Activated T-cell treated with anti-CD3 and anti-CD28 coated beads, Interleukin-2, amount 50 U/mL, for 72 hours (primary cell): ENCODE measurements at regions not wholly inside any gene's neighbourhood (a gene's known extent, or its start where the extent isn't known, plus 50 kb on each side); places are given as distances from the start of the nearest gene placed in this dataset.

Source experiments
- ATAC-seq, 2 donors: fragments of 150-1000 bp; cut with Tn5 transposase; replicated peaks in 1 of 2; 2 replicates each; pipeline ENCODE4 v1.10.0; 2021; ENCODE audit warnings: moderate library complexity in 2 of 2, mild to moderate bottlenecking in 1 of 2
- DNase-seq, 2 donors: peaks; one replicate each; pipeline ENCODE4 v3.0.0; 2021 to 2022; ENCODE audit warnings: mixed read lengths in 1 of 2
- H3K27ac Mint-ChIP-seq: one replicate; pipeline ENCODE4 v1.8.0; 2022; ENCODE audit warnings: mild to moderate bottlenecking, moderate library complexity, mixed read lengths
- H3K27me3 Mint-ChIP-seq: one replicate; pipeline ENCODE4 v1.8.0; 2022; ENCODE audit warnings: low read depth, mixed read lengths
- H3K36me3 Mint-ChIP-seq, 2 donors: one replicate each; pipeline ENCODE4 v1.8.0; 2022; ENCODE audit warnings: mixed read lengths in 2 of 2, mild to moderate bottlenecking in 1 of 2; ENCODE audit not compliant: insufficient read depth in 2 of 2
- H3K4me1 Mint-ChIP-seq: one replicate; pipeline ENCODE4 v1.8.0; 2022; ENCODE audit warnings: low read depth, mixed read lengths
- H3K4me3 Mint-ChIP-seq, 2 donors: one replicate each; pipeline ENCODE4 v1.8.0; 2022; ENCODE audit warnings: mild to moderate bottlenecking in 2 of 2, mixed read lengths in 2 of 2, moderate library complexity in 2 of 2
- H3K9me3 Mint-ChIP-seq, 2 donors: one replicate each; pipeline ENCODE4 v1.8.0; 2022; ENCODE audit warnings: mixed read lengths in 2 of 2

GRCh38 chr2:216808805-216809425 is 50.9 kb downstream of the TNP1 start:
- Mint-ChIP-seq H3K9me3 (no peaks in the 10 kb centered on the region), H3K4me1 (no peaks in the 10 kb centered on the region), H3K4me3 (no peak overlapping the region), H3K36me3 (no peaks in the 10 kb centered on the region), H3K27me3 (no peaks in the 10 kb centered on the region), H3K27ac (no peak overlapping the region)
- DNase-seq (no peak), ATAC-seq (no peak)

GRCh38 chr2:216807857-216808272 is 52.0 kb downstream of the TNP1 start:
- no peaks in the 10 kb centered on the region for H3K27me3 Mint-ChIP-seq
- H3K36me3 Mint-ChIP-seq, result no peaks in the 10 kb centered on the region
- no peak for ATAC-seq
- H3K4me1 Mint-ChIP-seq, result no peaks in the 10 kb centered on the region
- no peaks in the 10 kb centered on the region for H3K9me3 Mint-ChIP-seq
- no peak for DNase-seq
- H3K4me3 Mint-ChIP-seq, result no peak overlapping the region
- no peak overlapping the region for H3K27ac Mint-ChIP-seq

- ATAC-seq (no peak), DNase-seq (no peak)
- no peaks in the 10 kb centered on the region for H3K27me3 Mint-ChIP-seq
- no peaks in the 10 kb centered on the region for H3K4me1 Mint-ChIP-seq
- no peak overlapping the region for H3K27ac Mint-ChIP-seq
- H3K36me3 Mint-ChIP-seq, result no peaks in the 10 kb centered on the region
- H3K9me3 Mint-ChIP-seq, result no peaks in the 10 kb centered on the region
- no peak overlapping the region for H3K4me3 Mint-ChIP-seq
Measured at GRCh38 chr2:216804357-216805350, 55.2 kb downstream of the TNP1 start.

GRCh38 chr2:216803791-216804190 is 56.1 kb downstream of the TNP1 start:
- Mint-ChIP-seq H3K27ac (no peak overlapping the region), H3K9me3 (no peaks in the 10 kb centered on the region), H3K27me3 (no peaks in the 10 kb centered on the region), H3K36me3 (no peaks in the 10 kb centered on the region), H3K4me3 (no peak overlapping the region), H3K4me1 (no peaks in the 10 kb centered on the region)
- no peak for ATAC-seq
- DNase-seq, result no peak

- Mint-ChIP-seq H3K4me1 (no peaks in the 10 kb centered on the region), H3K27me3 (no peaks in the 10 kb centered on the region), H3K9me3 (no peaks in the 10 kb centered on the region), H3K27ac (no peak overlapping the region), H3K4me3 (no peak overlapping the region), H3K36me3 (no peaks in the 10 kb centered on the region)
- no peak for ATAC-seq
- no peak for DNase-seq
Measured at GRCh38 chr2:216802516-216803215, 57.2 kb downstream of the TNP1 start.

GRCh38 chr2:216800836-216801235 is 59.0 kb downstream of the TNP1 start:
- DNase-seq (no peak), ATAC-seq (no peak)
- Mint-ChIP-seq H3K4me1 (no peaks in the 10 kb centered on the region), H3K27me3 (no peaks in the 10 kb centered on the region), H3K4me3 (no peak overlapping the region), H3K27ac (no peak overlapping the region), H3K9me3 (no peaks in the 10 kb centered on the region), H3K36me3 (no peaks in the 10 kb centered on the region)

GRCh38 chr2:216799873-216800431 is 59.9 kb downstream of the TNP1 start:
- Mint-ChIP-seq H3K27me3 (no peaks in the 10 kb centered on the region), H3K4me3 (no peak overlapping the region), H3K9me3 (no peaks in the 10 kb centered on the region), H3K27ac (no peak overlapping the region), H3K36me3 (no peaks in the 10 kb centered on the region), H3K4me1 (no peaks in the 10 kb centered on the region)
- ATAC-seq, result no peak
- DNase-seq, result no peak

- Mint-ChIP-seq H3K36me3 (no peaks in the 10 kb centered on the region), H3K9me3 (no peaks in the 10 kb centered on the region), H3K27me3 (no peaks in the 10 kb centered on the region), H3K4me1 (no peaks in the 10 kb centered on the region), H3K4me3 (no peak overlapping the region), H3K27ac (no peak overlapping the region)
- ATAC-seq (no peak), DNase-seq (no peak)
Measured at GRCh38 chr2:216796115-216796840, 63.6 kb downstream of the TNP1 start.

GRCh38 chr2:216793386-216793785 is 66.5 kb downstream of the TNP1 start:
- H3K9me3 Mint-ChIP-seq, result no peaks in the 10 kb centered on the region
- ATAC-seq (no peak), DNase-seq (no peak)
- no peaks in the 10 kb centered on the region for H3K4me1 Mint-ChIP-seq
- no peaks in the 10 kb centered on the region for H3K36me3 Mint-ChIP-seq
- H3K27me3 Mint-ChIP-seq, result no peaks in the 10 kb centered on the region
- no peak overlapping the region for H3K4me3 Mint-ChIP-seq
- no peak overlapping the region for H3K27ac Mint-ChIP-seq

- no peak for DNase-seq
- Mint-ChIP-seq H3K27ac (no peak overlapping the region), H3K4me3 (no peak overlapping the region), H3K36me3 (no peaks in the 10 kb centered on the region), H3K9me3 (no peaks in the 10 kb centered on the region), H3K4me1 (no peaks in the 10 kb centered on the region), H3K27me3 (no peaks in the 10 kb centered on the region)
- ATAC-seq, result no peak
Measured at GRCh38 chr2:216792222-216793021, 67.4 kb downstream of the TNP1 start.

GRCh38 chr2:216791303-216791702 is 68.6 kb downstream of the TNP1 start:
- ATAC-seq (no peak), DNase-seq (no peak)
- Mint-ChIP-seq H3K36me3 (no peaks in the 10 kb centered on the region), H3K4me1 (no peaks in the 10 kb centered on the region), H3K4me3 (no peak overlapping the region), H3K27me3 (no peaks in the 10 kb centered on the region), H3K27ac (no peak overlapping the region), H3K9me3 (no peaks in the 10 kb centered on the region)

- H3K36me3 Mint-ChIP-seq, result no peaks in the 10 kb centered on the region
- no peaks in the 10 kb centered on the region for H3K4me1 Mint-ChIP-seq
- H3K4me3 Mint-ChIP-seq, result no peak overlapping the region
- no peaks in the 10 kb centered on the region for H3K9me3 Mint-ChIP-seq
- no peaks in the 10 kb centered on the region for H3K27me3 Mint-ChIP-seq
- ATAC-seq, result no peak
- no peak overlapping the region for H3K27ac Mint-ChIP-seq
- DNase-seq, result no peak
Measured at GRCh38 chr2:216789081-216789480, 70.8 kb downstream of the TNP1 start.
